ENCODE measurements at regions not wholly inside any gene's neighbourhood (a gene's known extent, or its start where the extent isn't known, plus 50 kb on each side); places are given as distances from the start of the nearest gene placed in this dataset.

DNA sequence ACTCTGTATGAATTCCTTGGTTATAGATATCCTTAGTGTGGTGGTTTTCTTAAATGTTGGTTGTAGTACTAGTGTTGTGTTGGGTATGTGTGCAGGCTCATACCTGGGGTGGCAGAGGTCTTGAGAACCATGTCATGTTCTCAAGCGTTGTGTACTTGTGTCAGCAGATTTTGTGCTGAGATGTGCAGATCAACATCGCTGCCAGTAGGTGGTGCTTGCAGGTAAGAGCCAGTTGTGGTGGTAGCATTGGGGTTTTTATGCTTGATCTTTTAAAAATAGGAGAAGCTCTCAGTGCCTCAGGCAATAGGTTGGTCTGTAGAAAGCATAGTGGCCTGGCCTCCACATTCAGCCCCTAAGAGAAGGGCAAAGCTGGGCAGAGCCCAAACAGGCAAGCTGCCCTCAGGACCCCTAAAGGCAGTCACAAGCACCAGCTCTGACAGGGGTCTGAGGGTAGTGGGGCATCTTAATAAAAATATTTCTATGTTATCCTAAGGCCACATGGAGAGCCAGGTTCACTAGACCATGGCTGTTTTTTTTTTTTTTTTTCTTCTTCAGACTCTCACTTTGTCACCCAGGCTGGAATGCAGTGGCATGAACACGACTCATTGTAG is 164.0 kb downstream of the IL20RB start (continued):
- no peak for TF ChIP-seq RORA (CRISPR knock-in tag; IDR thresholded peaks at IDR 0.05)
- TF ChIP-seq SAFB2 (CRISPR knock-in tag; IDR thresholded peaks at IDR 0.05; ENCODE audit: borderline replicate concordance, low read depth), result no peak
- TF ChIP-seq KLF15 (CRISPR knock-in tag; IDR thresholded peaks at IDR 0.05; ENCODE audit: borderline replicate concordance), result no peak
- TF ChIP-seq KDM6A (CRISPR knock-in tag; IDR thresholded peaks at IDR 0.05; ENCODE audit: low read depth), result no peak
- no peak for TF ChIP-seq FOXK2 (IDR thresholded peaks at IDR 0.05)
- TF ChIP-seq, protein P1, sequence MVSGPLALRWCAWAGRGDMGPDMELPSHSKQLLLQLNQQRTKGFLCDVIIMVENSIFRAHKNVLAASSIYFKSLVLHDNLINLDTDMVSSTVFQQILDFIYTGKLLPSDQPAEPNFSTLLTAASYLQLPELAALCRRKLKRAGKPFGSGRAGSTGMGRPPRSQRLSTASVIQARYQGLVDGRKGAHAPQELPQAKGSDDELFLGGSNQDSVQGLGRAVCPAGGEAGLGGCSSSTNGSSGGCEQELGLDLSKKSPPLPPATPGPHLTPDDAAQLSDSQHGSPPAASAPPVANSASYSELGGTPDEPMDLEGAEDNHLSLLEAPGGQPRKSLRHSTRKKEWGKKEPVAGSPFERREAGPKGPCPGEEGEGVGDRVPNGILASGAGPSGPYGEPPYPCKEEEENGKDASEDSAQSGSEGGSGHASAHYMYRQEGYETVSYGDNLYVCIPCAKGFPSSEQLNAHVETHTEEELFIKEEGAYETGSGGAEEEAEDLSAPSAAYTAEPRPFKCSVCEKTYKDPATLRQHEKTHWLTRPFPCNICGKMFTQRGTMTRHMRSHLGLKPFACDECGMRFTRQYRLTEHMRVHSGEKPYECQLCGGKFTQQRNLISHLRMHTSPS (CRISPR knock-in tag; IDR thresholded peaks at IDR 0.05; ENCODE audit: low read depth), result no peak
- TF ChIP-seq ZNF484 (CRISPR knock-in tag; IDR thresholded peaks at IDR 0.05; ENCODE audit: borderline replicate concordance, low read depth), result no peak
- TF ChIP-seq TEAD3 (CRISPR knock-in tag; optimal IDR thresholded peaks at IDR 0.05; ENCODE audit: borderline replicate concordance), result peak; percentile 95
- TF ChIP-seq REXO4 (CRISPR knock-in tag; IDR thresholded peaks at IDR 0.05; ENCODE audit: borderline replicate concordance), result no peak
- no peak for TF ChIP-seq ZFP37 (CRISPR knock-in tag; IDR thresholded peaks at IDR 0.05; ENCODE audit: borderline replicate concordance)
- no peak for TF ChIP-seq HNRNPH1 (optimal IDR thresholded peaks at IDR 0.05; ENCODE audit: low read depth, low read length)
- peak; percentile 98 for TF ChIP-seq MAFF (IDR thresholded peaks at IDR 0.05; ENCODE audit: low read depth, low read length)
- no peak for TF ChIP-seq SUZ12 (IDR thresholded peaks at IDR 0.05; ENCODE audit: low read depth, low read length)
- TF ChIP-seq, protein P2, sequence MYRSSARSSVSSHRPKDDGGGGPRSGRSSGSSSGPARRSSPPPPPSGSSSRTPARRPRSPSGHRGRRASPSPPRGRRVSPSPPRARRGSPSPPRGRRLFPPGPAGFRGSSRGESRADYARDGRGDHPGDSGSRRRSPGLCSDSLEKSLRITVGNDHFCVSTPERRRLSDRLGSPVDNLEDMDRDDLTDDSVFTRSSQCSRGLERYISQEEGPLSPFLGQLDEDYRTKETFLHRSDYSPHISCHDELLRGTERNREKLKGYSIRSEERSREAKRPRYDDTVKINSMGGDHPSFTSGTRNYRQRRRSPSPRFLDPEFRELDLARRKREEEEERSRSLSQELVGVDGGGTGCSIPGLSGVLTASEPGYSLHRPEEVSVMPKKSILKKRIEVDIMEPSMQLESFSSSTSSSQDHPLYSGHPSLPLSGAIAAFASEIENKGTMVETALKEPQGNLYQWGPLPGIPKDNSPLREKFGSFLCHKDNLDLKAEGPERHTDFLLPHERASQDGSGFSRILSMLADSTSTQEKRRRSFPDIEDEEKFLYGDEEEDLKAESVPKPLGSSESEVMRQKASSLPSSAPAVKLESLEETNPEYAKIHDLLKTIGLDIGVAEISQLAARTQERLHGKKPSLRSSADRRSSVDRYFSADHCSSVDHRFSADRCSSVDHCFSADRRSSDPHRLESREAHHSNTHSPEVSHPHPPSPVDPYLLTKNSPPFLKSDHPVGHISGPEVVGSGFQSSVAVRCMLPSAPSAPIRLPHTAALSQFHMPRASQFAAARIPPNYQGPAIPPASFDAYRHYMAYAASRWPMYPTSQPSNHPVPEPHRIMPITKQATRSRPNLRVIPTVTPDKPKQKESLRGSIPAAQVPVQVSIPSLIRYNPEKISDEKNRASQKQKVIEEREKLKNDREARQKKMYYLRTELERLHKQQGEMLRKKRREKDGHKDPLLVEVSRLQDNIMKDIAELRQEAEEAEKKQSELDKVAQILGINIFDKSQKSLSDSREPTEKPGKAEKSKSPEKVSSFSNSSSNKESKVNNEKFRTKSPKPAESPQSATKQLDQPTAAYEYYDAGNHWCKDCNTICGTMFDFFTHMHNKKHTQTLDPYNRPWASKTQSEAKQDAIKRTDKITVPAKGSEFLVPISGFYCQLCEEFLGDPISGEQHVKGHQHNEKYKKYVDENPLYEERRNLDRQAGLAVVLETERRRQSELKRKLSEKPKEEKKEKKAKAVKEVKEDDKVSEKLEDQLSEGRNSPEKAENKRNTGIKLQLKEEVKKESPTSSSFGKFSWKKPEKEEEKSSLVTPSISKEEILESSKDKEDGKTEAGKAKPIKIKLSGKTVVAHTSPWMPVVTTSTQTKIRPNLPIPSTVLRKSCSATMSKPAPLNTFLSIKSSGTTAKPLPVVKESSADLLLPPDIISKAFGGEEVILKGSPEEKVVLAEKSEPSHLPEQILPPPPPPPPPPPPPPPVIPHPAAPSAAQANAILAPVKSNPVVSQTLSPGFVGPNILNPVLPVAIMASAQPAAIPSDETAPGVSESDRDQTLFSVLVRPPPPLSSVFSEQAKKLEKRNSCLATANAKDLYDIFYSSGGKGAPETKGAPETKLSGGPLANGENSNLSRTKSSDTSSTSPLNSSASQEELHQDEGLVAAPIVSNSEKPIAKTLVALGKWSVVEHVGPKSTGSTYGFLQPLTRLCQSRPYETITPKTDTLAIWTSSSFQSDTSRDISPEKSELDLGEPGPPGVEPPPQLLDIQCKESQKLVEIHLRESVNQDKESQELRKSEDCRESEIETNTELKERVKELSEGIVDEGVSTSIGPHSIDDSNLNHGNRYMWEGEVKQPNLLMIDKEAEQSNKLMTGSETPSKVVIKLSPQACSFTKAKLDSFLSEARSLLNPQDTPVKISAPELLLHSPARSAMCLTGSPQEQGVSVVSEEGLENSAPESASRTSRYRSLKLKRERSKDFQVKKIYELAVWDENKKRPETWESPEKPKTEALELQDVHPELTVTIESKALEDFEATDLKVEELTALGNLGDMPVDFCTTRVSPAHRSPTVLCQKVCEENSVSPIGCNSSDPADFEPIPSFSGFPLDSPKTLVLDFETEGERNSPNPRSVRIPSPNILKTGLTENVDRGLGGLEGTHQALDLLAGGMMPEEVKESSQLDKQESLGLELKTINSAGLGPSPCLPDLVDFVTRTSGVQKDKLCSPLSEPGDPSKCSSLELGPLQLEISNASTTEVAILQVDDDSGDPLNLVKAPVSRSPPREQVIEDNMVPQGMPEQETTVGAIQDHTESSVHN (CRISPR knock-in tag; IDR thresholded peaks at IDR 0.05), result no peak
- TF ChIP-seq ZNF839 (CRISPR knock-in tag; IDR thresholded peaks at IDR 0.05; ENCODE audit: borderline replicate concordance), result no peak
- TF ChIP-seq DNMT3B (CRISPR knock-in tag; conservative IDR thresholded peaks at IDR 0.05), result no peak
- TF ChIP-seq, protein P3, sequence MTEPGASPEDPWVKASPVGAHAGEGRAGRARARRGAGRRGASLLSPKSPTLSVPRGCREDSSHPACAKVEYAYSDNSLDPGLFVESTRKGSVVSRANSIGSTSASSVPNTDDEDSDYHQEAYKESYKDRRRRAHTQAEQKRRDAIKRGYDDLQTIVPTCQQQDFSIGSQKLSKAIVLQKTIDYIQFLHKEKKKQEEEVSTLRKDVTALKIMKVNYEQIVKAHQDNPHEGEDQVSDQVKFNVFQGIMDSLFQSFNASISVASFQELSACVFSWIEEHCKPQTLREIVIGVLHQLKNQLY (CRISPR knock-in tag; IDR thresholded peaks at IDR 0.05), result no peak
- no peak for TF ChIP-seq SP4 (CRISPR knock-in tag; IDR thresholded peaks at IDR 0.05)
- TF ChIP-seq SMC3 (IDR thresholded peaks at IDR 0.05; ENCODE audit: low read length), result peak; percentile 52
- no peak for TF ChIP-seq ZNF572 (CRISPR knock-in tag; IDR thresholded peaks at IDR 0.05)

All from HepG2 (cell line).